ENCODE measurements at regions not wholly inside any gene's neighbourhood (a gene's known extent, or its start where the extent isn't known, plus 50 kb on each side); places are given as distances from the start of the nearest gene placed in this dataset.

DNA sequence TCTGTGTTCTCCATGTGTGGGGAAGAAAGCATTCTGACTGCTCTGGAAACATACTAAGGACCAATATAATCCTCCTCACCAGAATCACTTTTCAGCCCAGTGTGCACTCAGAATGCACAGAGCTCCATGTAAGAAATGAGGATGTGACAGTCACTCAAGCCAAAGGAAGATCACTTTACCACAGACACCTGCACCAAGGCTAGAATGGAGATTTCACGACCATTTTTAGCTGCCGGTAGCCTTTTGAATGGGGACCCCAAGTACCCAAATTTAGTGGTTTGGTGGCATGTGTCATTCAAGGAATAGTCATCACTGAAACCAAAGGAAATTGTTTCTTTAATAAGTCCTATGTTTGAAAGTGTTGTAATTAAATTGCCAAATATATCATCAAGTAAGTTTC lies 613.2 kb upstream of the ACVR2A start:
- intact Hi-C loops (cut with DNase I): no loop called here

DNA sequence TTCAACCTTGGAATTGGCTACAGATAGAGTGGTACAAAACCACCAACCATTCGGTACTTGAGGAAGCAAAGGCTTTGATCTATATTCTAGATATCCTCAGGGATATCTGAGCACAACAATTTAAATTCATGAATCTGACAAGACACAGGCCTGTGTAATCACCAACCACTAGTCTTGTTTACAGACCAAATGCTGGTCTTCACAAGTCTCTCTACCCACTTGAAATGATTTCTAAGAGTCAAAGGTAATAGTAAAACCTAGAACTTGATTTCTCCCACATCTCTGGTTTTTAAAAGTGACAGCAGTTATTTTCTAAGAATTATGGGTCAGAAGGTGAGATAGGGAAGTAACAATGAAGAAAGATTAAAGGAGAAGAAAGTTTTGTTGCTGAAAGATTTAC lies 613.7 kb upstream of the ACVR2A start:
- 88 to 91% methylated on average over 1 of the region's 1 CpG for WGBS, 2 donors
- intact Hi-C loops (cut with DNase I): no loop called here
- Histone ChIP-seq H3K4me1 (no peaks in the 10 kb centered on the region), H3K27me3 (no peaks in the 10 kb centered on the region), H3K36me3 (no peaks in the 10 kb centered on the region), H3K27ac (no peak overlapping the region), H3K4me3 (no peak overlapping the region), H3K9me3 (no peaks in the 10 kb centered on the region)
- DNase-seq: no peak
- TF ChIP-seq, protein P1, sequence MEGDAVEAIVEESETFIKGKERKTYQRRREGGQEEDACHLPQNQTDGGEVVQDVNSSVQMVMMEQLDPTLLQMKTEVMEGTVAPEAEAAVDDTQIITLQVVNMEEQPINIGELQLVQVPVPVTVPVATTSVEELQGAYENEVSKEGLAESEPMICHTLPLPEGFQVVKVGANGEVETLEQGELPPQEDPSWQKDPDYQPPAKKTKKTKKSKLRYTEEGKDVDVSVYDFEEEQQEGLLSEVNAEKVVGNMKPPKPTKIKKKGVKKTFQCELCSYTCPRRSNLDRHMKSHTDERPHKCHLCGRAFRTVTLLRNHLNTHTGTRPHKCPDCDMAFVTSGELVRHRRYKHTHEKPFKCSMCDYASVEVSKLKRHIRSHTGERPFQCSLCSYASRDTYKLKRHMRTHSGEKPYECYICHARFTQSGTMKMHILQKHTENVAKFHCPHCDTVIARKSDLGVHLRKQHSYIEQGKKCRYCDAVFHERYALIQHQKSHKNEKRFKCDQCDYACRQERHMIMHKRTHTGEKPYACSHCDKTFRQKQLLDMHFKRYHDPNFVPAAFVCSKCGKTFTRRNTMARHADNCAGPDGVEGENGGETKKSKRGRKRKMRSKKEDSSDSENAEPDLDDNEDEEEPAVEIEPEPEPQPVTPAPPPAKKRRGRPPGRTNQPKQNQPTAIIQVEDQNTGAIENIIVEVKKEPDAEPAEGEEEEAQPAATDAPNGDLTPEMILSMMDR (IDR thresholded peaks at IDR 0.05): no peak
- TF ChIP-seq POLR2AphosphoS5 (IDR thresholded peaks at IDR 0.05) (no peak), POLR2A (IDR thresholded peaks at IDR 0.05) (no peak), EP300 (IDR thresholded peaks at IDR 0.05) (no peak)

More for the DNA sequence above, 613.2 kb upstream of the ACVR2A start:
- H3K27me3 ChIP-seq: no peaks in the 10 kb centered on the region
- no peaks in the 10 kb centered on the region for H3K36me3 ChIP-seq
- H3K9me3 ChIP-seq: no peaks in the 10 kb centered on the region
- H3K4me3 ChIP-seq: no peak overlapping the region
- no peak overlapping the region for H3K27ac ChIP-seq
- no peaks in the 10 kb centered on the region for H3K4me1 ChIP-seq
- WGBS, 2 donors: 86 to 90% methylated on average over 2 of the region's 2 CpGs
- DNase-seq: no peak
- TF ChIP-seq, protein P1 (IDR thresholded peaks at IDR 0.05): no peak
- TF ChIP-seq EP300 (IDR thresholded peaks at IDR 0.05) (no peak), POLR2AphosphoS5 (IDR thresholded peaks at IDR 0.05) (no peak), POLR2A (IDR thresholded peaks at IDR 0.05) (no peak)

DNA sequence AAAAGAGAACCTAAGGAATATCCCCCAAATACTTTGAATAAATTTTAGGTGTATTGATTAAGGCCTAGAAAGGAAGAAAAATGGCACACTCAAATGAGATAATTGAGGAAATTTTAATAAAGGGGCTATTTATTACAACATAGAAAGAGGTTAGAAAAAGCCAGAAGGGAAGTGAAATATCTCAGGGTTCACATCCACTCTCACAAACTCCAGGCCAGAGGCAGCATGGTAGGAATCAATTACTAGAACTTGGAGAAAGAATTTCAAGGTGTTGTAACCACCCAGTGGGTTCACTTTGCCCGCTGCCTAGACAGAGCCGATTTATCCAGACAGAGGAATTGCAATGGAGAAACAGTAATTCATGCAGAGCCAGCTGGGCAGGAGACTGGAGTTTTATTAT lies 617.5 kb upstream of the ACVR2A start:
- no peak for TF ChIP-seq POLR2A (IDR thresholded peaks at IDR 0.05)
- TF ChIP-seq, protein P1 (IDR thresholded peaks at IDR 0.05): no peak
- no peak for TF ChIP-seq EP300 (IDR thresholded peaks at IDR 0.05)
- TF ChIP-seq POLR2AphosphoS5 (IDR thresholded peaks at IDR 0.05): no peak
- intact Hi-C loops (cut with DNase I): no loop called here
- no peak for DNase-seq
- Histone ChIP-seq H3K36me3 (no peaks in the 10 kb centered on the region), H3K4me3 (no peak overlapping the region), H3K27me3 (no peaks in the 10 kb centered on the region), H3K9me3 (no peaks in the 10 kb centered on the region), H3K4me1 (no peaks in the 10 kb centered on the region), H3K27ac (no peak overlapping the region)
- 96 to 98% methylated on average over 2 of the region's 2 CpGs for WGBS, 2 donors

DNA sequence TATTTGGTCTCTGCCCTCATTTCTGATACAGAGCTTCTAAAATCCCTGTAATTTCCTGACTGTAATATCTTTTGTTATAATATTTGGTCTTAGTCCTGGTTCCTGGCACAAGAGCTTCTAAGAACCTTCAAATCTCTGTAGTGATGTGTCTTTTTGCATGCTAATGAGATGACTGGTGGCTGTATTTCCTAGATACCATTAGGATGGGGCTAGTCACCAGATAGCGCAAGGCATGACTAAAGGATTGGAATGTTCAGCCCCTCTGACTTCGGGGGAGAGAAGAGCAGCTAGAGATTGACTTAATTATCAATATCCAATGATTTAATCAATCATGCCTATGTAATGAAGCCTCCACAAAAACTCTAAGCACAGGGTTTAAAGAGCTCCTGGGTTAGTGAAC lies 620.8 kb upstream of the ACVR2A start:
- H3K4me3 ChIP-seq: no peak overlapping the region
- H3K27me3 ChIP-seq: no peaks in the 10 kb centered on the region
- no peak for DNase-seq
- H3K4me1 ChIP-seq: no peaks in the 10 kb centered on the region
- H3K36me3 ChIP-seq: no peaks in the 10 kb centered on the region
- WGBS, 2 donors: 90 to 93% methylated on average over 2 of the region's 2 CpGs
- TF ChIP-seq, protein P1 (IDR thresholded peaks at IDR 0.05): no peak
- intact Hi-C loops (cut with DNase I): no loop called here
- no peak overlapping the region for H3K27ac ChIP-seq
- H3K9me3 ChIP-seq: no peaks in the 10 kb centered on the region

DNA sequence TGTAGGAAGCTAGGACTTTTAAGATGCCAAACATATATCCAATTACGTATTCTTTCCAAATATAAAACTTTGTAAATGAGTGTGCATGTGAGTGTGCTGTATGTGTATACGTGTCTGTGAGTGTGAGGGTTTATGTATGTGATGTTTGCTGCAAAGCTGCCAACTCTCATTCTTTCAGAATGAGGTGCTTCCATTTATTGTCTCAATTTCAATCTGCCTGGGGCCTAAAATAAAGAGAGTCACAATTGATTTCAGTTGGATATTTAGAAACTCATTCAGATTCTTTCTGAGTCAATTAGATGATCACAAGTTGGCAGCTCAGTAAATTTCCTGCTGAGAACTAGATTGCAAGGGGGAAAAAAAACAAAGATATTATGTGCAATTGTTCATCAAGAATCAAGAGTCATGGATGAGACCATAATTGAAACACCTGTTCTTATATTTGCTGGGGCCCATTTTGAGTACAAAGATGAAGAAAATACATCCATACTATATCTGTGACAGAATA lies 621.2 kb upstream of the ACVR2A start:
- WGBS, 2 donors: 84 to 85% methylated on average over 2 of the region's 2 CpGs
- H3K4me1 ChIP-seq: no peaks in the 10 kb centered on the region
- no peak overlapping the region for H3K27ac ChIP-seq
- DNase-seq: no peak
- H3K27me3 ChIP-seq: no peaks in the 10 kb centered on the region
- intact Hi-C loops (cut with DNase I): no loop called here
- no peaks in the 10 kb centered on the region for H3K36me3 ChIP-seq
- H3K4me3 ChIP-seq: no peak overlapping the region
- no peaks in the 10 kb centered on the region for H3K9me3 ChIP-seq
- TF ChIP-seq POLR2A (IDR thresholded peaks at IDR 0.05): no peak
- TF ChIP-seq, protein P1 (IDR thresholded peaks at IDR 0.05): no peak
- TF ChIP-seq POLR2AphosphoS5 (IDR thresholded peaks at IDR 0.05): no peak
- no peak for TF ChIP-seq EP300 (IDR thresholded peaks at IDR 0.05)

All from sigmoid colon (tissue), 6 donors.